Activated naive CD4-positive, alpha-beta T cell treated with anti-CD3 and anti-CD28 coated beads, Interleukin-2, amount 10 ng/mL, durations not matched to agents 7 days and 5 days (primary cell): ENCODE measurements at regions not wholly inside any gene's neighbourhood (a gene's known extent, or its start where the extent isn't known, plus 50 kb on each side); places are given as distances from the start of the nearest gene placed in this dataset.
"Not testable (repeated sequence)": the region's sequence is repeated elsewhere in the genome, so short reads cannot be mapped to it uniquely, and the experiment has no call there.

Source experiments
- CTCF ChIA-PET: fragments of 350-600 bp; sonication (Branson Sonifier 250); formaldehyde crosslinking; loops from one replicate; lab custom pipeline; 2021; ENCODE audit warnings: antibody characterized with exemption; lab: Charles Lee
- DNase-seq: peaks from one replicate; pipeline ENCODE4 v3.0.0-alpha.2; 2020
- H3K27ac Mint-ChIP-seq: one replicate; pipeline ENCODE4 v1.8.0; 2021; ENCODE audit warnings: mild to moderate bottlenecking, moderate library complexity, mixed read lengths
- H3K27me3 Mint-ChIP-seq: one replicate; pipeline ENCODE4 v1.8.0; 2021; ENCODE audit warnings: mild to moderate bottlenecking, mixed read lengths
- H3K36me3 Mint-ChIP-seq: one replicate; pipeline ENCODE4 v1.8.0; 2021; ENCODE audit warnings: mixed read lengths
- H3K4me1 Mint-ChIP-seq: one replicate; pipeline ENCODE4 v1.8.0; 2021; ENCODE audit warnings: mixed read lengths
- H3K4me3 Mint-ChIP-seq: one replicate; pipeline ENCODE4 v1.8.0; 2021; ENCODE audit warnings: mild to moderate bottlenecking, moderate library complexity, mixed read lengths
- H3K9me3 Mint-ChIP-seq: one replicate; pipeline ENCODE4 v1.8.0; 2021; ENCODE audit warnings: mixed read lengths

- H3K4me3 Mint-ChIP-seq, result no peak overlapping the region
- CTCF ChIA-PET, result no interaction called here
- H3K36me3 Mint-ChIP-seq, result no peaks in the 10 kb centered on the region
- H3K4me1 Mint-ChIP-seq, result no peaks in the 10 kb centered on the region
- no peak for DNase-seq
- H3K27me3 Mint-ChIP-seq, result no peaks in the 10 kb centered on the region
- H3K27ac Mint-ChIP-seq, result no peak overlapping the region
- H3K9me3 Mint-ChIP-seq, result no peaks in the 10 kb centered on the region
Measured at GRCh38 chr2:129396980-129397599, 582.4 kb upstream of the RAB6C start.

DNA sequence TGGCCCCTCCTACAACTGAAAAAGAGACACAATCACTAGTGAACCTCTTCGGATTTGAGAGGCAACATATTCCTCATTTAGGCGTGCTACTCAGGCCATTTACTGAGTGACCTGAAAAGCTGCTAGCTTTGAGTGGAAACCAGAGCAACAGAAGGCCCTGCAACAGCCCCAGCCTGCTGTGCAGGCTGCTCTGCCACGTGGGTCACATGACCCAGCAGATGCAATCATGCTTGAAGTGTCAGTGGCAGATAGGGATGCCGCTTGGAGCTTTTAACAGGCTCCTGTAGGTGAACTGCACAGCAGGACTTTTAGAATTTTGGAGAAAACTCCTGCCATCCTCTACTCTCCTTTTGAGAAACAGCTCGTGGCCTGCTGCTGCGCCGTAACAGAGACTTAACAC, 578.6 kb upstream of the RAB6C start:
- Mint-ChIP-seq H3K4me3 (no peak overlapping the region), H3K9me3 (no peaks in the 10 kb centered on the region), H3K4me1 (no peaks in the 10 kb centered on the region), H3K36me3 (no peaks in the 10 kb centered on the region), H3K27me3 (no peaks in the 10 kb centered on the region), H3K27ac (no peak overlapping the region)
- CTCF ChIA-PET, result no interaction called here
- DNase-seq, result no peak

GRCh38 chr2:129402076-129402475, 577.4 kb upstream of the RAB6C start:
- Mint-ChIP-seq H3K4me1 (no peaks in the 10 kb centered on the region), H3K9me3 (no peaks in the 10 kb centered on the region), H3K36me3 (no peaks in the 10 kb centered on the region), H3K4me3 (no peak overlapping the region), H3K27ac (no peak overlapping the region), H3K27me3 (no peaks in the 10 kb centered on the region)
- CTCF ChIA-PET, result no interaction called here
- DNase-seq, result no peak

GRCh38 chr2:129404000-129404685, 575.3 kb upstream of the RAB6C start:
- Mint-ChIP-seq H3K36me3 (no peaks in the 10 kb centered on the region), H3K9me3 (no peaks in the 10 kb centered on the region), H3K27ac (no peak overlapping the region), H3K4me3 (no peak overlapping the region), H3K27me3 (no peaks in the 10 kb centered on the region), H3K4me1 (no peaks in the 10 kb centered on the region)
- no peak for DNase-seq
- CTCF ChIA-PET, result no interaction called here

GRCh38 chr2:129408570-129408969, 570.9 kb upstream of the RAB6C start:
- DNase-seq, result no peak
- Mint-ChIP-seq H3K4me3 (no peak overlapping the region), H3K4me1 (no peaks in the 10 kb centered on the region), H3K9me3 (no peaks in the 10 kb centered on the region), H3K36me3 (no peaks in the 10 kb centered on the region), H3K27me3 (no peaks in the 10 kb centered on the region), H3K27ac (no peak overlapping the region)
- CTCF ChIA-PET, result interaction anchor here (0.7 kb wide), 1 partner anchor 442 kb away, joined by 3 read pairs; no protein-coding TSS in a partner anchor

DNA sequence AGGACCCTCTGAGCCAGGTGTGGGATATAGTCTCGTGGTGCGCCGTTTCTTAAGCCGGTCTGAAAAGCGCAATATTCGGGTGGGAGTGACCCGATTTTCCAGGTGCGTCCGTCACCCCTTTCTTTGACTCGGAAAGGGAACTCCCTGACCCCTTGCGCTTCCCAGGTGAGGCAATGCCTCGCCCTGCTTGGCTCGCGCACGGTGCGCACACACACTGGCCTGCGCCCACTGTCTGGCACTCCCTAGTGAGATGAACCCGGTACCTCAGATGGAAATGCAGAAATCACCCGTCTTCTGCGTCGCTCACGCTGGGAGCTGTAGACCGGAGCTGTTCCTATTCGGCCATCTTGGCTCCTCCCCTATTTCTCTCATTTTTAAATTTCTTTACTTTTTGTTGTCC, 562.4 kb upstream of the RAB6C start:
- H3K4me1 Mint-ChIP-seq, DNase-seq, H3K36me3 Mint-ChIP-seq, CTCF ChIA-PET, H3K4me3 Mint-ChIP-seq, H3K9me3 Mint-ChIP-seq, H3K27me3 Mint-ChIP-seq, H3K27ac Mint-ChIP-seq: not testable (repeated sequence)

DNA sequence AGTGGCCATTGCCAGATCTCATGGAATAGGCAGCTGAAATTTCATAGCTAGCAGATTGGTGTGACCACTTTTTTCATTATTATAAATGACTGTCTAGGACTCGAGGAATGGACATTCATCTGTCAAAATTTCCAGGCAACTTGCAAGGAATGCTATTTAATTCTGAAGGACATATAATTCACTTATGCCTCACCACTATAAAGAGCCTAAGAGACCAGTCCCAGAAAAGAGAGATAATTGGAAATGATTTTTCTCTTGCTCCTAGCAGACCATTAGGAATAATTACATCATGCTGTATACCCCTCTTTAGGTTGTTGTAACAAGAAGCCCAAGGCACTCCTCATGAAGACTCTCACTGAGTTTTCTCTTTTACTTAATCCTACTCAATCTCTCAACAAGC, 557.4 kb upstream of the RAB6C start:
- Mint-ChIP-seq H3K27ac (no peak overlapping the region), H3K27me3 (no peaks in the 10 kb centered on the region), H3K9me3 (peaks cover 3% of the 10 kb centered on the region), H3K36me3 (no peaks in the 10 kb centered on the region), H3K4me3 (no peak overlapping the region), H3K4me1 (no peaks in the 10 kb centered on the region)
- CTCF ChIA-PET, result no interaction called here
- DNase-seq, result no peak

GRCh38 chr2:129428086-129428660, 551.3 kb upstream of the RAB6C start:
- Mint-ChIP-seq H3K9me3 (peaks cover 10% of the 10 kb centered on the region), H3K36me3 (no peaks in the 10 kb centered on the region), H3K4me3 (no peak overlapping the region), H3K27me3 (no peaks in the 10 kb centered on the region), H3K27ac (no peak overlapping the region), H3K4me1 (no peaks in the 10 kb centered on the region)
- CTCF ChIA-PET, result no interaction called here
- no peak for DNase-seq

GRCh38 chr2:129430911-129431310, 548.6 kb upstream of the RAB6C start:
- Mint-ChIP-seq H3K27me3 (no peaks in the 10 kb centered on the region), H3K9me3 (peaks cover 10% of the 10 kb centered on the region), H3K36me3 (no peaks in the 10 kb centered on the region), H3K4me3 (no peak overlapping the region), H3K27ac (no peak overlapping the region), H3K4me1 (no peaks in the 10 kb centered on the region)
- DNase-seq, result no peak
- CTCF ChIA-PET, result no interaction called here

GRCh38 chr2:129431881-129432280, 547.6 kb upstream of the RAB6C start:
- peaks cover 6% of the 10 kb centered on the region for H3K9me3 Mint-ChIP-seq
- CTCF ChIA-PET, result no interaction called here
- H3K27ac Mint-ChIP-seq, result no peak overlapping the region
- no peaks in the 10 kb centered on the region for H3K27me3 Mint-ChIP-seq
- no peaks in the 10 kb centered on the region for H3K36me3 Mint-ChIP-seq
- no peak overlapping the region for H3K4me3 Mint-ChIP-seq
- no peaks in the 10 kb centered on the region for H3K4me1 Mint-ChIP-seq
- no peak for DNase-seq

DNA sequence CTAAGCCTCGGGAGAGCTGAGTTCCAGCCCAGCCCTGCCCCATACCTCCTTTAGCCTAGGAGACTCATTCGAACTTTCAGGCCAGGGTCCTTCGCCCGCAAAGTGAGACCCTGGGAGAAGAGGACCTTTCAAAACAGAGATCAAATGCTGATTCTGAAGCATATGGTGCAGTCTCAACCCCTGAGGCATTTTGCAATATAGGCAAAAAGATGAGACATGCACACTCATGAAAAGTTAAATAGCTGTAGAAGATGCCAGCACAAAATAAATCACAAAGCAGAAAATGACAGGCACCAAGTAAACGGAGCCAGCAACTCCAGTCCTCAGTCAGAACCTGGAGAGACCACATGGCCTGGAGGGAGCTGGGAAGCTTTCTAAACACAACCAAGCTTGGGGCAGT, 542.7 kb upstream of the RAB6C start:
- H3K9me3 Mint-ChIP-seq, result peaks cover 2% of the 10 kb centered on the region
- DNase-seq, result no peak
- H3K4me1 Mint-ChIP-seq, result no peaks in the 10 kb centered on the region
- no peaks in the 10 kb centered on the region for H3K27me3 Mint-ChIP-seq
- H3K4me3 Mint-ChIP-seq, result no peak overlapping the region
- no peak overlapping the region for H3K27ac Mint-ChIP-seq
- H3K36me3 Mint-ChIP-seq, result no peaks in the 10 kb centered on the region
- CTCF ChIA-PET, result no interaction called here

DNA sequence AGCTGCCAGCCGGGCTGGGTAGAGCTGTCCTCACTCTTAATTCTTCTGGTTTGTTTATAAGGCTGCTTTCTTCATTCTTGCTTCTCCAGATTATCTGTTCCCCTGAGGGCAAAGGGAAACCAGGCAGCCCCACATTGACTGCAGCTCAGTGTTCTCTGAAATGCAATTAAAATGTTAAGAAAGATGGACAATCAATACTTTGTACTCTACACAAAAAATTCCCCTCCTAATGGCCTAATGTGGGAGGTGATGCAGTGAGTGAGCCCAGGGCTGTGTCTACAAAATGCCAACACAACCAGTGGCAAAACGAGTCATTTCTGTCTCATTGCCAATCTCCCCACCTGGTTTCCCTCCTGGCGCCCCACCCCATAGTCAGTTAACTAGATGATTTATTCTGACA, 541.7 kb upstream of the RAB6C start:
- CTCF ChIA-PET, result no interaction called here
- no peak overlapping the region for H3K4me3 Mint-ChIP-seq
- H3K27me3 Mint-ChIP-seq, result no peaks in the 10 kb centered on the region
- DNase-seq, result no peak
- H3K27ac Mint-ChIP-seq, result no peak overlapping the region
- H3K9me3 Mint-ChIP-seq, result peaks cover 2% of the 10 kb centered on the region
- H3K36me3 Mint-ChIP-seq, result no peaks in the 10 kb centered on the region
- H3K4me1 Mint-ChIP-seq, result no peaks in the 10 kb centered on the region

DNA sequence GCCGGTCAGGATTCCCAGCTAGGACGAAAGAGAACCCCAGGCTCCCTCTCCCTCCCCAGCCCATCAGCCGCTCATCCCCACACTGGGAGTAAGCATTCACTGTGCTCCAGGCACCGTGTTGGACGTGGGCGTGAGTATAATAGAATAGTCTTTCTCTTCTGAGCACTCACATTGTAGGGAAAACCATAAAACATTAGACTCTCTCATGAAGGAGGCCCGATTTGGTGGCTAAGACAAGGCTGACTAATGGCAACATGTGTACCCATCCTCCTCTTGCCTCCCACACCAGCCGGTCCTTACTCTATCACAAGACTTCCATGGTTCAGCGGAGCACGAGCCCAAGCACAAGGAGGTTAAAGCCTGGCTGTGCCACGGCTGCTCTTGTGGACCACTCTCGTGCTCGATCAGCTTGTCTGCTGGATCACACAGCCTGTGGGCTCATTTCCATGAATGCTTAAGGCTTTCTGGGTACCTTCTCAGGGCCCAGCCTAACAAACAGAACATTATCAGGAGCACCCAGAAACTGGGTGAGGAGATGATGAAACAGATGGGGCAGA, 540.9 kb upstream of the RAB6C start:
- CTCF ChIA-PET, result no interaction called here

GRCh38 chr2:129439406-129440302, 539.8 kb upstream of the RAB6C start:
- H3K4me3 Mint-ChIP-seq, result no peak overlapping the region
- H3K4me1 Mint-ChIP-seq, result no peaks in the 10 kb centered on the region
- CTCF ChIA-PET, result no interaction called here
- H3K9me3 Mint-ChIP-seq, result peaks cover 2% of the 10 kb centered on the region
- H3K27ac Mint-ChIP-seq, result no peak overlapping the region
- H3K36me3 Mint-ChIP-seq, result no peaks in the 10 kb centered on the region
- H3K27me3 Mint-ChIP-seq, result no peaks in the 10 kb centered on the region
- DNase-seq, result no peak

More for the DNA sequence above, 540.9 kb upstream of the RAB6C start:
- DNase-seq, result no peak
- Mint-ChIP-seq H3K27me3 (no peaks in the 10 kb centered on the region), H3K27ac (no peak overlapping the region), H3K36me3 (no peaks in the 10 kb centered on the region), H3K4me1 (no peaks in the 10 kb centered on the region), H3K9me3 (peaks cover 2% of the 10 kb centered on the region), H3K4me3 (no peak overlapping the region)
